IPS-NIHi7 (cell line): ENCODE measurements at regions not wholly inside any gene's neighbourhood (a gene's known extent, or its start where the extent isn't known, plus 50 kb on each side); places are given as distances from the start of the nearest gene placed in this dataset.

Experiments
- DNase-seq: peaks from one replicate; pipeline ENCODE4 v3.0.0; 2012; ENCODE audit warnings: mixed read lengths; ENCODE audit errors: extremely low spot score

DNA sequence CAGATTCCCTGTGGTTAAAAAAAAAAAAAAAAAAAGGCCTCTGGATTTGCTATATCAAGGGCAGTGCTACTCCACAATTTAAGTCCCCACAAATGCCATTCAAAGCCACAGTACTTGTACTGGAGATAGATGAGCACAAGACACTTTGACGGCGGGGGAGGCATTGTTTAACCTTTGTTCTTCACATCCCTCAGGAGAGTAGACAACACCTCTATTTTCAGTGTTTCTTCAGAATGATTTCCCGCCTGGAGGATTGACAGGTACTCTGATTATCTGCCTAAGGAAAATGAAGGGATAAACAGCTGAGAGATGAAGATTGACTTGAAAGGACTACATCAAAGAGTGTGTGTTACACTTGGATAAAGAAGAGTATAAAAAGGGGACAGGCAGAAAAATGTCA is 58.7 kb downstream of the OTOL1 start:
- no peak for DNase-seq

DNA sequence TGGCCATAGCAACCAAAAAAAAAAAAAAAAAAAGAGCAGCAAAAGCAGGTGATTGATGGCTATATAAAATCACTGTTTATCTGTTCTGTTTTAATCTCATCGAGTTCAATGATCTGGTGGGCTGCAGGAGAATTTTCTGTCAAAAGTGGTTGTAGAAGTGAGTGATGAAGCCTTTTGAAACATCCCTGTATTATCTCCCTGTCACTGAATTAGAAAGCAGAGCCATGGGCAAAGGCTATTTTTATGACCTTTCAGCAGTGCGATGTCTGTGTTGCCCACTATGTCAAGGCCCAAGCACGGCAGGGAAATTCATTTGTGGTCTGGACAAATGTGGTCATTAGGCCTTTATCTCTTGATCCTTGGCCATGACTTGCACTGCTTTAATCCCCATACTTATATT is 59.9 kb downstream of the OTOL1 start:
- no peak for DNase-seq

DNA sequence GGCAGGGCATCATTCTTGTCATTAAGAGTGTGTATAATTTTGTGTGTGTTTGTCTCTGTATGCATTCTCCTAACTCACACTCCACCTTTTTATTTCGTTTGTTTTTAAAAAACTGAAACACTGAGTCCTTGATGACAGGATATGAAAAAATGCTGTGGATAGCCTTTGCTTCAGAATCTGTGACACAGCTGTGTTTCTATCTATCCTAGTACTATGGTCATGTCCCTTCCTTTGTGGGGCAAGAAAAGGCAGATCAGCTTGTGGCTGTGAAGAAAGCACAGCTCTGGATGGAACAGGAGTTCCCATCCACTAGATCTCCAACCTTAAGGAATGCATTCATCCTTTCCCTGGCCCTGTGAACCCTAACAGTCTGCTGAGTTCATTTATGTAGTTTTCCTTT is 60.3 kb downstream of the OTOL1 start:
- DNase-seq, result no peak

DNA sequence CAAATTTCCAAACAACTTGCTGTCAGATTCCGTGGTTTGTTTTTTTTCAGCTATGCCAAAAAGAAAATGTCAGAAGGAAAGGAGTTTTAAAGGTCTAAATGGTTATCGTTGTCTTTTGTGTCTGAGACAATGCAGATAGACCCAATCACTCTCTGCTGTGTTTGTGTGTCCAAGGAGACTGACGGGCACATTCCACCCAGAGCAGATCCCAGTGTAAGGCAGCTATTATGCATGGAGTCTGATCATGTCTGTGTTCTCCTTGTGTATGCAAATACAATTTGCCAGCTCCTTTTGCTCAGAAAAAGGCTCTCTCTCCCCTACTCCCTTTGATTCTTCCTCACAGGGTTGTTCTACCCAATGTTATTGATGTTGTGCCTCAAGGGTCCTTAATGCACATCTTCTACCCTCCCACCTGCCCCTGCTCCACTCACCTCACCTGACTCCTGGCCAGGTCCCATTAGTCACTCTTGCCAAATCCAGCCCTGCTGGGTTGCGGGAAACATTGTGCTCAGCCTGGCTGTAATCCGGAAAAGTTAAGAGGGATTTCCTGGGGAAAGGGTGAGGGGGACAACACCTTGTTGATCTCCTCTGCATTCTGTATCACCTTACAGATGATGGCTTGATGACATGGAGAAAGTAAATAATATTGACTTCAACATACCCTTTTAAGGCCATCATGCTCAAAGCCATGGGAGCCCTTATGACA is 61.0 kb downstream of the OTOL1 start:
- no peak for DNase-seq

DNA sequence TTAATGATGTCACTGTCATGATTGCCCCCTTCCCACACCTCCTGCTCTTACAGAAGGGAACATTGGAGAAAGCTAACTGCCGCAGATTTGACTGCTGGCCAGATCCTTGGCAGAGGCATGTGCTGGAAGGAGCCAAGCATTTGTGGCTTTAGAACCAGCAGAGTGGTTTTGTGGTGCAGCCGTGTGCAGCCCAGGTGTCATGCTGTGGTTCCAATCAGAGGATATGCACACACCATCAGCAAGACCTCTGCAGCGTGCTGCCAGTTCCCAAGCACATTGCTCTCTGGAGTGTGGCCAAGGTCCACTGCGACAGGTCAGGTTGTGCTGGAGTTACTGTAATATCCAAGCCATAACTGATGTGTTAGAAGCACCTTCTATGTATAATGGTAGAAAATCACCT is 61.6 kb downstream of the OTOL1 start:
- DNase-seq, result no peak

DNA sequence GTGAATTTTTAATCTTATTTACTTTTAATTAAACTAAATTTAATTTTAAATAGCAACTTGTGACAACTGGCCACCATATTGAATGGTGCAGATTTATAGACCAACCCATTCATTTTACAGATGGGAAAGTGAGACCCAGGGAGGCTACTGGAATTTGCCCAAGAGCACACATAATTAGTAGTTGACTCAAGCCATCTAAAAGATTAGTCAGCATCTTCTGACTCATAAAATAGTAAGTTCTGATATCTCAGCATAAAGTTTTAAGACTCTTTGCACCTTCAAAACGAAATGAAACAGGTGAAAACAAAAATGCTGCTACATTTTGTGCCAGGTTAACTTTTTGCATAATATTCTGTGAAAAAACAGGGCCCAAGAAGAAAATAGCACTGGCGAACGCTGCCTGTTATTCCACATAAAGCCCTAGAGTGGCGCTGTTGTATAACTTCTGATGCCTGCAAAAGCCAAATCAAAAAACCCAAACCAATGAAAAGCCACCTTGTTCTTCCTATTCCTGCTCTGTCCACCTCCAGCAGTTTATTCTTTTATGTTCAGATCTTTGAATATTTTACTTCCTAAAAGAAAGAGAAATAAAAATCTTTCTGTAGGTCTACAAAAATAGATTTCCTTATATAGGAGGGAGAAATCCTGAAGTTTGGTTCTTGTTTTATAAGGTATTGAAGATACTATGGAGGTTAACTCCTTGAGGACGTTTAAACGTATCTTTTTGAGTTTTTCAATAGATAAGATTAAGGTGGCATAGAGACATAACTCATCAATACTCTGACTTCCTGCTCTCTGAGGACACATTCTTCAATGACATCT is 62.8 kb downstream of the OTOL1 start:
- peak; percentile 45 for DNase-seq

DNA sequence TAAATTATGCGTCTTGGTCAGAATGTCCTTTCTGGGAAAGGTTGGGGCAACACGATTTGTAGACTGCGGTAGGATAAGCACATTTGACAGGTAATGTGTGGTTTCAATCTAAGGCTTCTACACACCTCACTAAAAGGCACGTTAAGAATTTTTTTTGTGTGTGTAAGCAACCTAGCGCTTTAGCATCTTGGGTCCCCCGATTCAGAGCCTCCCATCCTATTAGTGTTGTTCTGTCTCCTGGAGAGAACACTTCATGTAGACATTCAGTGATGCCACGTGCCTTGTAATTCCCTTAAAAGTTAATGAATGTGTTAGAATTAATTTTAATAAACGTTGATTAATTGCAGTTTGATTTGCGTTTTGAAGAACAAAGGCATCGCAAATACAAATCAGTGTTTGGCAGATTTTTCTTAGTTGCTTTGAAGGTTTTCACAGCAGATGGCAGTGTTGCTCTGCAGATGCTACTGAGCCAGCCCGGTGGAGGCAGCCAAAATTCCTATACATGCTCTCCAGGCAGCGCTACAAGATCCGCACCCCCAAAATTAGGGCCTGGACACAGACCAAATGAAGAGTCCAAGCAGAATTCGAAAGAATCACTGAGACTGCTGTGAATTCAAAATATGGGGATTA is 63.5 kb downstream of the OTOL1 start:
- DNase-seq, result peak; percentile 60

DNA sequence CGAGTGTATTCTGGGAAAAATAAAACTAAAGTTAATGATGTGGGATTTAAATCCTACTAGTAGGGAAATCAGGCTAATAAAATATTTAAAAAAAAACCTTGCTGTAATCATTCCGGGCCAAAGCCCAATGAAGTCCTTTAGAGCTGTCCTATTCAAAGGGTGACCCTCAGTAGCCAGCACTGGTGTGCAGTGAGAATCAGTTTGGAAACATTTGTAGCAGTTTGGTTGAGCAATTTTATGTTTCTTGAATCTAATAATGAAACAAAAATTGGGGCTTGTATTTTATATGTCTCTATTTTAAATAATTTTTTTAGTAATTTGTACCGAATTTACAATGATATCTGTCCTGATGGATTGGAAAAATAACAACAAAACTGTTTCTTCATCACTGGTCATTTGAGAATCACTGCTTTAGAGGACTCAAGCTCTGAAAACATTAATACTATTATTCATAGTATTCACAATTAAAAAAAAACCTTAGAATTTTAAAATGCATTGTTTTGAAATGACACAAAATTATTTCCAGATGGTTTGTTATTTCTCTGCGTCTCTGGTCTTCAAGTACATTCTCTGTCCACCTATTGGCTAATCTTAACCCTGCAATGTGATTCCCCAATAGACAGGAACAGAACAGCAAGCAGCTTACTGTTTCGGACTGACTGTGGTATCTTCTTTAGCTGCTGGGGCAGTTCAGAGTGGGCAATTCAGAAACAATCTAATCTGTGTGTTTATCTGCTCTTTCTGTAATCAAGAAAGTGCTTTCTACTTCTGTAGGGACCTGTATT is 71.2 kb downstream of the OTOL1 start:
- no peak for DNase-seq

DNA sequence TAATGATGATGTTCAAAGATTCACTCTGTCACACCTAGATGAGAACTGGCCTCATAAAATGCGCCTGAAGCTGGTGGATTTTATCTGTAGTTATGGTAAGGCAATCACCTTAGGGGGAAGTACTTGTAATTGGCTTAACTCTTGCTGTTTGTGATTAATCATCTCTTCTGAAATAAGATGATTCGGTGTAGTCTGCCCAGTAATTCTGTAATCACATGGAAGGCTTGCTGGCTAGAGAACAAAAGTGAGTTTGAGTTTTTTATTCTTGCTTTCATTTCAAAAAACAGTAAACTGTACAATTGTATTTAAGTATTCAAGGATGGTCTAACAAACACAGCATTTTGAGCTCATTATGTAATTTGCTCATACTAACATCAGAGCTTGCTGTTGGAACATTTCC is 72.1 kb downstream of the OTOL1 start:
- no peak for DNase-seq

DNA sequence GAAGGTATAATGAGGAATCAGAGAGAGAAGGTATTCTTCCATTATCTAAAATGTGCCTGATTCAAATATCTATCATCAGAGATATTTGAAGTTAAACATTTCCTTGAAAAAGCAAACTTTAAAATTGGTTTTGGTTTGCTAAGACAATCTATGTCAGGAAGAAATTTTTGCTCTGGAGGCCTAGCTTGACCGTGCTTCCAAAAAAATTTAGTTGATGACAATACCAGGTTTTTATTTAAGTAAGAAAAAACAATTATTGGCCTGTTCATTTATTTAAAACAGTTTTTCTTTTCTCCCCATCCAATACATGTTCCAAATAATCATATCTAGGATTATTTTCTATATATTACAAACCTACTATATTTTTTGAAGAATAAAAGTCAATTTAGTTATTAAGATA is 75.3 kb downstream of the OTOL1 start:
- DNase-seq, result no peak

DNA sequence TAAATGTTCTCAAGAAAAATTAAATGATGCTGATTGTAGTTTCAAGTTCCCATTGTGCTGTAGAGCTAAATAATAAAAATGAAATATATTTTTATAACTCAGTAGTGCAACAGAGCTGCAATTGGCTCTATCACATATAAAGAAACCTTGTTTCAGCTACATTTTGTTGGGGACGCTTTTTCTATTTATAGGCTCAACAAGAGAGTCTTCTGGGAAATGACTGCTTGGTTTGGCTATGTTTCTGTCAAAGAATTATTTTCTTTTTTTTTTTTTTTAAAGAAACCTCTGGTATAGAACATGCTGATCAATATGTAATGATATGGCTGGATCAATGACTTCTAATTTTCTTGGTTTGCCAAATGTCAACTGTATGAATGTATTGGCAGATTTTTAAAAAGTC is 76.5 kb downstream of the OTOL1 start:
- DNase-seq, result no peak

DNA sequence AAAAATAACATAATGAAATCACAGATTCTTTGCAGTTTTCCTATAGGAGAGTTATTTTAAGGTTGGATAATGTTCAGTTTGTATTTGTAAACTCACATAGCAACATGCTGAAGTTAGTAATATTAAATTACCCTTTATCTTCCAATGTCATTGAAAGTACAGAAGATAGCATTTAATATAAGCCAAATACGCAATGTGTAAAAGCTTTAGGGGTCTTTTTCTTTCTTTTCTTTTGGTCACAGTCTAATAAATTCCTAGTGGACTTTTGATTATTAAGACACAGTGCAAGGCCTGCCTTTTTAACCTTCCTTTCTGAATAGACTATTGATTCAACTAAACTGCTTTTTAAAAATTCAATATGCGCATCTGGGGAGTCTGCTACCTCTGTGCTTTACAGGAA is 79.3 kb downstream of the OTOL1 start:
- no peak for DNase-seq

DNA sequence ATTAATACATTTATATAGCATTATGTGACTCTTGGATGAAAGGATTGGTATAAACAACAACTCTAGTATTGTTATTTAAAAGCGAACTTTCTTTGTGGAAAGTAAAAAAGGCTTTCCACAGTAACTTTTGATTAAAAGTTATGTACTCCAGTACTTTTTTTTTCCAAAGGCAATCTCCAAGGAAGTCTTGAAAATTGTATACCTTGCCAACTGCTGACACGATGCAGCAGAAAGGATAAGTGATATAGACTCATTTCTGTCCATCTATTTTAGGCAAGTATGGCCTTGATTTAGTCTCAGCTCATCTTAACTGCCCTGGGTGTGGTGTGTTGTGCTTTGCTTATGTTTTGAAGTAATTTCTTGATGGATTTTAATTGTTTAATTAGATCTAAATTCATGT is 79.7 kb downstream of the OTOL1 start:
- DNase-seq, result no peak

DNA sequence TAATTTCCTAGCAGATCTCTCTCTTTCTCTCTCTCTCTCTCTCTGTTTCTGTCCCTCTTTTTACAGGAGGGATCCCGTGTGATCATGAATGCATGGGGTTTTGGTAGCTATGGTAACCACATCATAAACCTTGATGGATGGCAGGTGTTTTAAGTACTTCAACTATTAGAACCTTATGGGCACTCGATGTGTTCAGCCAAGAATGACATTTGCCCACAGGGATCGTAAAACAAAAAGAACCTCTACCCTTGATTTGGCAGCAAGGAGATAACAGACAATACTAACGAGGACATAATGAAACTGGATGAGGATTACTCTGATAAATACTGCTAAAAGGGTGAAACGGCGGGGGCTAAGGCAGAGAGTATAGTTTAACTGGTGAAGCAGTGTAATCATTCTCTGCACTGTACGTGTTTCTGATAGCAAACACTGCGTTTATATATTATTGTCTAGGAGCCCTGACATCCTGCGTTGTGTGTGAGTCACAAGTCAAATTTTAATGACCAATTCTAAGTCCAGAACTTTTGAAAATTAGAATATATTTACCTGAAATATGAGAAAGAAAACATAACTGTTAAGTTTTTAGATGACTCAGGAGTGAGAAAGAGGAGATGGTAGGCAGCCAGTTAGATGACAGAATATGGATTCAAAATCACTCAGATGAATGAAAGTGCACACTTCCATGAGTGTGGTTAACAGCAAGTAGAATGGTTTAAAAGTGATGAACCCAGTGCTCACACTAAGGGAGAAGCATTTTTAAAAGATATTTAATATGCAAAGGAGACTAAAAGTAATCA is 80.3 kb downstream of the OTOL1 start:
- no peak for DNase-seq

DNA sequence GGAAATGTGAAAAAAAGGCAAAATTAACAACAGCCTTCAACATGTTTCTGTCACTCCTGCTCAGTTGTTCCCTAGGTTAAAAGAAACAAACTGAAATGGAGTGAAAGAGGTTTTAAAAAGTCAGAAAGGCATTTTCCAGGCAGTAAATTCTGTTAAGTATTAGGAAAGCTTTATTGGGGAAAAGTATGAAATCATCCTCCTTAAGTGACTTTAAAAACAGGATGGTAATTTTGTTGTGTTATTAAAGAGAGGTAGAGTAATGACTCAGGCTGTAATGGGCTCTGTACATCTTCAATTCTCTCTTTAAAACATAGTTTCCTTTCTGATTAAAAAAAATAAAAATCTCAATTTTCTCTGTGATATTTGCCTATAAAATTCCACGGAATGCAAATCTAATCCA is 81.1 kb downstream of the OTOL1 start:
- DNase-seq, result no peak

DNA sequence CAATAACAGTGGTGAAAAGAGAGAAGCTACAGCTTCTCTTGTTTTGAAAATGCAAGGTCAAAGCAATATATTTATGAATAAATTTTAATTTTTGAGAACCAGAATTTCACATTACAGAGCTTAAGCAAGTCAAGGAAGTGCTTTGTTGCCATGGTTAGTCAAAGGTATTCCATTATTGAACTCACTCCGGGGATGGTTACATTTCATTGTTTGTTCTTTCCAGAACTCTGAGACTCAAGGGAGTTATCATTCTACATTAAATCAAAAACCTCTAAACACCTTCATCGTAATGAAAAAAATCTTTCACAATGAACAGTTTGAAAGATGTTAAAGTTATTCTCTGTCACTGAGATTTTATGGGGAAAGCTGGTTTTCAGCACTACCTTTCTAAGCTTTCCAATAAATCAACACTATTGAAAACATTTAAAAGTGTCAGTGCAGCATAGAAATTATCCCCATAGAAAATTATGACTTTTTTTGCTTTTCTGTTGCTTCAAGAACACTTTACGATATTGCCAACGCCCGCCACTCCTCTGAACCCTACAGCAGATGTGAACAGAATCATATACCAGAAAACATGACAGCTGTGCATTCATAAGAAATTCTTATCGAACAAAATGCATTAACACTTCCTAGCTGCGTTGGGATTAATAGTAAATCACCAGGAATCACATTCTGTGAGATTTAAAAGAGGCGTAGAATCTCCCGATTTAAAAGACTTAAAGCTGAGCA is 83.0 kb downstream of the OTOL1 start:
- no peak for DNase-seq

DNA sequence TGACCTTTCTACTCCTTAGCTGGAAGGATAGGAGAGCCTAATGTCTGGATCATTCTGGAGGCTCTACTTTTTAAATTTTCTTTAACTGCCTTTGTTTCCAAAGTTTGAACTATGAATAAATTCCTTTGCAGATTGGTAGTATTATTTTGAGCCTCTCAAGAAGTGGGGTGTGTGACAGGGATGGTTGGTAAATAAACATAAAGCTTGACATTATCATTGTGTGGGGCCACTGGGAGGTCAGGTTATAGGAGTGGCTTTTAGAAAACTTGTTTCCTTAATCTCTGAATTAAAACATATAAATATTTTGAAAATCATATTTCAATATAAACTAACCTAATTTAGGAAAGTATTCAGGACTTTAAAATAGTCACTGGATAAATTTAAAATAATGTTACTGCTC is 89.3 kb downstream of the OTOL1 start:
- no peak for DNase-seq

DNA sequence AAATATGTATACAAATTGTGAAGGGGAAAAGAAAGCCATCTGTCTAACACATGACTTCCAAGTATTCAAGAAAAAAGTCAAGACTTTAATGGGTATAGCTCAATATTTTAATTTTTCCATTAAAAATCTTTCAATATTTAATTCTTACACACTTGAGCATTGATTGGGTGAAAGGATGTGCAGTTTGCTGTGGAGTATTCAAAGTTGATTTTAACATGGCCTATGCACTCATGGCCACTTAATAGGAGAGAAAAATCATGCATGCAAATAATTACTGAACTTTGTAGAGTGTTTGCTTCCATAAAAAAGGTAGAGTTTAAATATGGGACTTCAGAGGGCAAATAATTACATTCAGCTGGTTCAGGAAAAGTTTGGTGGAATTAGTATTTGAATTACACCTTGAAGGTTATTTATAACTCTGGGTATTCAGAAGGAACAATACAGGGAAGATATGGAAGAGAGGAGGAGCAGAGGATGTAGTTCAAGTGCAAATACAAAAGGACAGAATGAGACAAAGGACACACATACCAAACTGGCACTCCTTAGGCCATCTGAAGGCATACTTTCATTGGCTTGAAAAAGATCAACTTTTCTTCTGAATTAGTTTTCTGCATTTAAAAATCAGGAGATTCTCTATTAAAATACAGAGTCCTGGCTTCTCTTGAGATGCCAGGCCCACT is 90.1 kb downstream of the OTOL1 start:
- no peak for DNase-seq

DNA sequence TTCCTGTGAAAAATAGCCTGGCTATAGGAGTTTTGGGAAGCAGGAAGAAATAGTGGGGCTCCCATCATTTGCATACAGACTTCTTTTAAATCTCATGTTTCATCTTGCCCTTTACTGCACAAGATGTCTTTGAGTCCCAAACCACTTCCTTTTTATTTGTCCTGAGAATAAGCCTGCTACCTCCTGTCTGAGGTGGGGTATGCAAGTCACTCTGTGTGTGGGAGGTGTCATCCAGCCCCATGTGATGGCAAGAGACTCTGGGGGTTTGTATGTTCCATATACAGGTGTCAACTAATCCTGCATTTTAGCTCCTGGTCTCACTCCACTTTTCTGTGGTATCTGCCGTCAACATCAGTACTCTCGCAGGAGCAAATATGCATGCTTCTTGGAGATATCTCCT is 102.0 kb downstream of the OTOL1 start:
- DNase-seq, result no peak

DNA sequence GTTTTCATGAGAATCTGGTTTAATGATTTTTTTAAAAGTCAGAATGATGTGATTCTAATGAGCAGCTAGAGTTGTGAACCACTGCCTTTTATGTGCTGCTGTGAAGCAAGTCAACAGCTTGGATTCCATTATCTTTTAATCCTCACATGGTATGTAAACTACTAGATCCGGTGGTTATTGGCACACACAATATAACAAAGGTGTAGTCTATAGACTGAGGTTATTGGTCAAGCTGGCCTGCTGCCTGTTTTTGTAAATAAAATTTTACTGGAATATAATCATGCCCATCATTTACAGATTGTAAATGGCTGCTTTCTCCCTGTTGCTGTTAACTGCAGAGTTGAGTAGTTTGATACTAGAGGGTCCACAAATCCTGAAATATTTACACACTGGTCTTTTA is 103.1 kb downstream of the OTOL1 start:
- no peak for DNase-seq
